GM19395 (cell line): ENCODE measurements at regions not wholly inside any gene's neighbourhood (a gene's known extent, or its start where the extent isn't known, plus 50 kb on each side); places are given as distances from the start of the nearest gene placed in this dataset.

Experiments used
- ATAC-seq: cut with Tn5 transposase; IDR thresholded peaks from one replicate; pipeline ENCODE4 v1.9.1; 2021; ENCODE audit warnings: mild to moderate bottlenecking, moderate library complexity; ENCODE audit not compliant: unreplicated experiment

GRCh38 chr3:150074697-150075416 is 104.2 kb upstream of the PFN2 start:
- peak; percentile 78 for ATAC-seq

- ATAC-seq: peak; percentile 61
Observed at GRCh38 chr3:150074277-150074676, 103.6 kb upstream of the PFN2 start.

GRCh38 chr3:150073513-150073912 is 102.8 kb upstream of the PFN2 start:
- ATAC-seq: no peak

GRCh38 chr3:150073031-150073430 is 102.3 kb upstream of the PFN2 start:
- ATAC-seq: no peak

GRCh38 chr3:150072576-150072975 is 101.9 kb upstream of the PFN2 start:
- ATAC-seq: no peak

GRCh38 chr3:150070271-150070670 is 99.6 kb upstream of the PFN2 start:
- no peak for ATAC-seq

- ATAC-seq: no peak
Observed at GRCh38 chr3:150069633-150070032, 98.9 kb upstream of the PFN2 start.

GRCh38 chr3:150069154-150069527 is 98.4 kb upstream of the PFN2 start:
- no peak for ATAC-seq

- ATAC-seq: no peak
Observed at GRCh38 chr3:150068440-150069153, 97.9 kb upstream of the PFN2 start.

- ATAC-seq: no peak
Observed at GRCh38 chr3:150067561-150067960, 96.9 kb upstream of the PFN2 start.

- no peak for ATAC-seq
Observed at GRCh38 chr3:150064971-150065370, 94.3 kb upstream of the PFN2 start.

GRCh38 chr3:150063237-150063636 is 92.5 kb upstream of the PFN2 start:
- ATAC-seq: no peak

GRCh38 chr3:150062492-150062891 is 91.8 kb upstream of the PFN2 start:
- no peak for ATAC-seq

GRCh38 chr3:150061288-150062024 is 90.8 kb upstream of the PFN2 start:
- ATAC-seq: no peak

- ATAC-seq: no peak
Observed at GRCh38 chr3:150059729-150060128, 89.0 kb upstream of the PFN2 start.

- ATAC-seq: no peak
Observed at GRCh38 chr3:150059241-150059640, 88.5 kb upstream of the PFN2 start.

GRCh38 chr3:150057227-150057626 is 86.5 kb upstream of the PFN2 start:
- no peak for ATAC-seq

GRCh38 chr3:150055332-150055731 is 84.6 kb upstream of the PFN2 start:
- ATAC-seq: no peak

GRCh38 chr3:150054635-150055034 is 83.9 kb upstream of the PFN2 start:
- ATAC-seq: no peak

- ATAC-seq: no peak
Observed at GRCh38 chr3:150050510-150050909, 79.8 kb upstream of the PFN2 start.

- ATAC-seq: no peak
Observed at GRCh38 chr3:150049317-150049716, 78.6 kb upstream of the PFN2 start.

- no peak for ATAC-seq
Observed at GRCh38 chr3:150041877-150042276, 71.2 kb upstream of the PFN2 start.
